Erythroblast (primary cell): ENCODE measurements at regions not wholly inside any gene's neighbourhood (a gene's known extent, or its start where the extent isn't known, plus 50 kb on each side); places are given as distances from the start of the nearest gene placed in this dataset.

Experiments used
- DNase-seq, 2 experiments: peaks; one replicate each; lab custom pipeline; 2025; lab: John Stamatoyannopoulos, UW
- GATA1 ChIP-seq: IDR thresholded peaks from 2 replicates; pipeline ENCODE4 v1.6.1; 2011; ENCODE audit warnings: low read depth, mild to moderate bottlenecking, control low read depth, low read length, moderate library complexity
- POLR2A ChIP-seq: IDR thresholded peaks from 2 replicates; pipeline ENCODE4 v1.6.1; 2011; ENCODE audit warnings: mild to moderate bottlenecking, low read length

DNA sequence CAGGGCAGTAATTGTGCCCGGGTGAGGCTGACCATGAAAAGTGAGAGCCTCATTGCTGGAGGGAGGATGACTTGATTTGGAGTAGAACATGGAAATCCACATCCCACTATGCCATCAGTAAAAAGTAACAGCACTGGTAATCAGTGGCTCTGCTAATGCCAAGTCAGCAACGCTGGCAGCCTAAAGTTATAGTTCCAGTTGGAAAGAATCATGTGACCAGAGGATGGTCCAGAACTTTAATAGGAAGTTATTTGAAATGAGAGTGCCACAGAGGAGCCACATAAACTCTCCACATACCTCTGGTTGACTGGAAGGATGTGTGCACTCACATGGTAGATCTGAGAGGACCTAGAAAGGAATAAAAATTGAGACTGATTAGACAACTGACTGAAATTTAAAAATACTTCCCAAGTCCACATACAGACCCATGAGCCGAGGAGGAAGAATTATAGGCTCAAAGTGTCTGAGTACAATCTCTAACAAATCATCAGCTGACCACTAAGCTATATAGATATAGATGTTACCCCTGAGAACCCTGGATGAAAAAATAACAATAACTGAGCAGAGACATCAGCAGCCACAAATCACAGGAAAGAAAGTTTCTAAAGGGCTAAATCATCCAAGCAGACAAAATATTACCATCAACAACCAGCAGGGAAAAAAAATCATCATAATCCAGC lies 346.8 kb downstream of the STK39 start:
- no peak for DNase-seq
- TF ChIP-seq GATA1, result no peak
- no peak for TF ChIP-seq POLR2A

DNA sequence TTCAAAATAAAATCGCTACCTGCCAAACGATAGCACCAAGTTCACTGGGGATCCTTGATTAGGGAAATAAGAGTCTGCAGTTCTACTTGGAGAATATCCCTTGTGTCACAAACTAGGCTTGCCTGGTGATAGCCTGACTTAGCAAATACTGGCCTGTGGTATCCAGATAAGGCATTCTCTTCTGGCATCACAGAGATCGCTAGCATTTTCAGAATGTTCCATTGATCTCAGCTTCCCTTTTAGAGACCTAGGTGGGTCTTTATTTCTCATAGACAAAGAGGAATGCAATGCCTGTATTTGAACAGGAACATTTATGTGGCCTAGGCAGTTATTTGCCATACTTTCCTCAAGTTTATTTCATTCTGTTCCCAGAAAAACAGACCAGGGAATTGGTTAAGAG lies 349.1 kb downstream of the STK39 start:
- TF ChIP-seq GATA1 (no peak), POLR2A (no peak)
- no peak for DNase-seq

DNA sequence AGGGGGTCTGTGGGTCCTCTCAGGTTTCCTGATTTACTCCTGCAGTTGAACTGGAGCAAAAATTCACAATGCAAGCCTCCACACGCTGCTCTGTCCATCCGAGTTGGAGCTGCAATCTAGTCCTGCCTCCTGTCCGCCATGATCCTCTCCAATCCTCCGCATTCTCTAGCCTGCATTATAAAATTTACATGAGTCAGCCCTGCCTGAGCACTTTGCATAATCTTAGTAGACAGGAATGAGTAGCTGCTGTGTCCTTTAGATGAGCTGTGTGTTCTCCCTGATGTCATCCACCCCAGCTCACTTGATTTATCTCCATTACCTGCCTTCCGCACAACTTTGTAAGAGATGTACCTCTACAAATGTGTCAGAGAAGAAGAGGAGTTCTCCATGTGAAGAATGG lies 355.6 kb downstream of the STK39 start:
- TF ChIP-seq POLR2A, result no peak
- no peak for TF ChIP-seq GATA1
- no peak for DNase-seq

DNA sequence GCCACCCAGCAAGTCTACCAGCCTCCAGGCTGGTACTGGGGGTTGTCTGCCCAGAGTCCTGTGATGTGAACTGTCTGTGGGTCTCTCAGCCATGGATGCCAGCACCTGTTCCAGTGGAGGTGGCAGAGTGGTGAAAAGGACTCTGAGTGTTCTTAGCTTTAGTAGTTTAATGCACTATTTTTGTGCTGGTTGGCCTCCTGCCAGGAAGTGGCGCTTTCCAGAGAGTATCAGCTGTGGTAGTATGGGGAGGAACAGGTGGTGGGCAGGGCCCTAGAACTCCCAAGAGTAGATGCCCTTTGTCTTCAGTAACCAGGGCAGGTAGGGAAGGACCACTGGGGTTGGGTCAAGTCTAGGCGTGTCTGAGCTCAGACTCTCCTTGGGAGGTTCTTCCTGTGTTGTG lies 356.7 kb downstream of the STK39 start:
- TF ChIP-seq POLR2A (no peak), GATA1 (no peak)
- no peak for DNase-seq

DNA sequence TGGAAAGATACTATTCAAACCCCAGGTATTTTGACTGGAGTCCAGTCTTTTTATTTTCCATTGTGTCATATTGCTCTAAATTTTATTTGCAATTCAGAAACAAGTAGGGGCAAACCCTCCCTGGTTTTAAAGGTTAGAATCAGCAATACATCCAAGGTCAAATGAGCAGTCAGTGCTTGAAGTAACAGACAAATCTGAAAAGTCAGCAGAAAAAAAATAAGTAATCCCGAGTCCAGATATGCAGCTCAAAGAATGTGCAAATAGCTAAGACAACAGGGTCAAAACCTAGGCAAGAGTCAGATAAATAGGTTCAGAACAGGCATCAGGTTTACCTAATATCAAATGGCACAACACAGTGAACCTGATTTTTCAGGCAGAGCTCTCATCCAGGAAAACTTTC lies 367.0 kb downstream of the STK39 start:
- no peak for DNase-seq
- TF ChIP-seq POLR2A (no peak), GATA1 (no peak)

DNA sequence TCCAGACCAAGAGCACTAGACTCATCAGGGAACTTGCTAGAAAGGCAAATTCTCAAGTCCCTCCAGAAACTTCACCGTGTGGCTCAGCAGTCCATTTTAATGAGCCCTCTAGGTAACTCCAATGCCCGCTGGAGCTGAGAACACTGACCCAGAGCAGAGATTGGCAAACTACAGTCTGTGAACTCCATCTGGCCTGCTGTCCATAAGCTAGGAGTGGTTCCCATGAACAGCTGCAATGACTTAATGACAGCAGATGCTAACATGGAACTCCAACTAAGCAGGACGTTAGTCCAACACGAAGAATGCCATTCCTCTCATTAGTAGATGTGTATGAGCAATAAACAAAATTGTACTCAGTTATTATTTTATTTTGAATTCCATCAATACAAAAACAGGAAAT lies 371.9 kb downstream of the STK39 start:
- no peak for DNase-seq
- TF ChIP-seq POLR2A (no peak), GATA1 (no peak)

DNA sequence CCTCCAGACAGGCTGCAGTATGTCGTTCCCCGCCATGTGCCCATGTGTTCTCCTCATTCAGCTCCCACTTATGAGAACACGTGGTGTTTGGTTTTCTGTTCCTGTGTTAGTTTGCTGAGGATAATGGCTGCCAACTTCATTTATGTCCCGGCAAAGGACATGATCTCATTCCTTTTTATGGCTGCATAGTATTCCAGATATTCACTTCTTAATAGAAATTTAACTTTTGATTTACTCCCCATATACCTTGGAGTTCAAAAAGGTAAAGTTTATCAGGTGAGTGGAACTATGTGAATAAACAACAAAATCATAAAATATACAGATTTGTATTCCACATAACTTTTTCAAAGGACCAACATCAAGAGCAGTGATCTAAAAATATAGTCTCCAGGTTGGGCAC lies 372.6 kb downstream of the STK39 start:
- no peak for DNase-seq
- TF ChIP-seq POLR2A, result no peak

DNA sequence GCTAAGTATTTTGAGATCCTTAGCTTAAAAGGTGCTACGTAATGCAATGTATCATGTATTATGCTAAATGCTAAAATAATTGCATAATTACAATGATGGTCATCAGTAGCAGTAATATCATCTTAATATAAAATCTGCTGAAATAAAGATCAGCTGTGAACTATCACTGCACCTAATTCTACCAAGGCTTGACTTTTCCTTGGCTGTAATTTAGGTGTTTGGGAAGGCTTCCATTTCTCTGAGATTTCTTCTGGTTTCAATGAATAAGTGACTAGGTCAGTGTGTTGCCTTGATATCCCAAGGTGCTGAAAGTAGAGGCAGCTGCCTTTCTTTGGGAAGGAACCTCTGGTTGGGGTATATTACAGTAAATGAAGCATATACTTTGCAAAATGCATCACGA lies 376.1 kb downstream of the STK39 start:
- DNase-seq, result no peak
- TF ChIP-seq GATA1 (no peak), POLR2A (no peak)

DNA sequence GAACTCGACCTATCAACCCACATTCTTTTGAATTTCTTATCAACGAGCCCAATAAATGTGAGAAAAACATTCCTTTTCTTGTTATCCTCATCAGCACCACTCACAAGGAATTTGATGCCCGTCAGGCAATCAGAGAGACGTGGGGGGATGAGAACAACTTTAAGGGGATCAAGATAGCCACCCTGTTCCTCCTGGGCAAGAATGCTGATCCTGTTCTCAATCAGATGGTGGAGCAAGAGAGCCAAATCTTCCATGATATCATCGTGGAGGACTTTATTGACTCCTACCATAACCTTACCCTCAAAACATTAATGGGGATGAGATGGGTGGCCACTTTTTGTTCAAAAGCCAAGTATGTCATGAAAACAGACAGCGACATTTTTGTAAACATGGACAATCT lies 378.2 kb downstream of the STK39 start:
- DNase-seq, result no peak
- TF ChIP-seq POLR2A, result no peak

DNA sequence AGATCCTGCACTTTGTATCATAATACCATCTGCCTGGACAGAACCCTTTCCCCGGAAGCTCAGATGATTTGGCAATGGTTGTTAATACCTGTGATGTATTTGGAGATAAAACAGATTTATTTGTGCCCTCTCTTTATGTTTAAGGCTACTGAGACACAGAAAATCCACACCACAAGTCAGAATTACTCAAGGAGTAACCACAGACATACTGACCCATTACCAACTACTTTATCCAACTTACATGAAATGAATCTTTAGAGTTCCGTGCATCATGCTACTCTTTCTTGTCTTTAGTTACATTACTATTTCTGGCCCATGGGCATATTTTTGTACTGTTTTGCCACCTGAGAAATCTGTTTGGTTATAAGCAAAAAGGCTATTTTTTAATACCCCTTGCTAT lies 384.0 kb downstream of the STK39 start:
- no peak for DNase-seq
- TF ChIP-seq GATA1 (no peak), POLR2A (no peak)

DNA sequence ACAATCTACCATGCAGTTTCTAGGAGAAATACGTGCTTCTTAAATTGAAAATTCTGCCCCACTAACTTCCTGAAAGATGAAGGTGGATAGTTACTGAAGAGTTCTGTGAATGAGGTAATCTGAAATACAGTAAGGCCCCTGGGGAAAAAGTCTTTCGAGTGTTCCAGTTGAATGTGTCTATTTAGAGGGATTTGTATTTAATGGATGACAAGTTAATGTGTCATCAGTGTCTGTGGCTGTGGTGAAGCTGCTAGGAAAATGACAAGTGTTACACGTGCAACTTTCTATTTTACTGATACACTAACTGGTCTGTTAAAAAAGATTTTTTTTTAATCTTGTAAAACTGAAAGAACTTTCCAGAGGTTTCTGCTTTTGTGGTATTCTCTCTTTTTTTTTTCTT lies 384.6 kb downstream of the STK39 start:
- no peak for DNase-seq
- TF ChIP-seq GATA1 (no peak), POLR2A (no peak)

DNA sequence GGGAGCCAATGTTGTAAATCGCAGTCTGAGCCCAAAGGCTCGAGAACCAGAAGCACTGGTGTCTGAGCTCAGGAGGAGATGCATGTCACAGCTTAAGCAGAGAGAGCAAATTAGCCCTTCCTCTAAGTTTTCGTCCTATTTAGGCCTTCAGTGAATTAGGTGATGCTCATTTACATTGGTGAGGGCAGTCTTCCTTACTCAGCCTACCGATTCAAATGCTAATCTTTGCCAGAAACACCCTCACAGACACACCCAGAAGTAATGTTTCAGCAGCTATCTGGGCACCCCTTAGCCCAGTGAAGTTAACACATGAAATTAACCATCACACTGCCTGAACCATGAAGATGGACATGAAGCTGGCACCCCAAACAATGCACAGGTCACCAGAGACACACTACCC lies 385.1 kb downstream of the STK39 start:
- TF ChIP-seq POLR2A (no peak), GATA1 (no peak)
- DNase-seq, result no peak

DNA sequence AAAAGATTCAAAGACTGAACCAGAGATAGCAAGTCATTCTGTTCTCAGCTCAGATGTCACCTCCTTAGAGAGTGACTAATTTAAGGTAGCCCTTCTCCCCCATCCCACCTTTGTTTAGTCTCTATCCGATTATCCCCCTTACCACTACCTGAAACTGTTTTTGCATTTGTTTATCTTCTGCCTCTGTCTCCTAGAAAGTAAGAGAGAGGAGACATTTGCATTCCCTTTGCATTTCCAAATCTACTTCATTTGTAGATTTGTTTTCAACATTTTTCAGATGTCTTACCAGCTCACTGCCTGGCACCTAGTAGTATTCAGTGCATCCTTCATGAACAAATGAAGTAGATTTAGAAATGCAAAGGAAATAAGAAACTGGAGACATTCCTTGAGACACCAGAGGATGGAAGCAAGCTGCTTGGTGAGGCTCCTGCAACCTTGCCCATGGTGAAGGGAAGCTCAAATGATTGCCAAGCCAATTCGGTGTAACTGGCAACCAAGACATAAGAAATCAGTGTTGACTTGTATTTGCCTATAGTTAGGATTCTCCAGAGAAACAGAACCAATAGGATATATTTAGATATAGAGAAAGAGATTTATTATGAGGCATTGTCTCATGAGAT lies 385.7 kb downstream of the STK39 start:
- TF ChIP-seq GATA1 (no peak), POLR2A (no peak)
- DNase-seq, result no peak

DNA sequence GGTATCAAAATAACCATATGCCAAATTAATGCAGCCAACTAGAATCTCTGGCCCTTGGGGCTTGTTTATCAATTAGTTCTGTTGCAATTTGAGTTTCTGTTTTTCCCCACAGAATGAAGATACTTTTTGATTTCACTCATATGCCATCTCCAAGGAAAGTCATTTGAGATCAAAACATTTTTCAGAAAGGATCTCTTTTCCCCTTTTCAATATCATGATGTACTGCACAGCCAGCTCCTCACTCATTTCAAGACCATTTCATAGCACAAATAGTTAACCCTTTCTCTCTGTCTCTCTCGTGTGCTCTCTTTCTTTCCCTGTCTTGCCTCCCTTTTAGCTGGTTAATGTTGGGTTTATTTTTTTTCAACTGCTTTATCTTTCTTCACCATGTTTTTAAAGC lies 387.3 kb downstream of the STK39 start:
- no peak for TF ChIP-seq POLR2A
- no peak for TF ChIP-seq GATA1
- DNase-seq, result no peak

DNA sequence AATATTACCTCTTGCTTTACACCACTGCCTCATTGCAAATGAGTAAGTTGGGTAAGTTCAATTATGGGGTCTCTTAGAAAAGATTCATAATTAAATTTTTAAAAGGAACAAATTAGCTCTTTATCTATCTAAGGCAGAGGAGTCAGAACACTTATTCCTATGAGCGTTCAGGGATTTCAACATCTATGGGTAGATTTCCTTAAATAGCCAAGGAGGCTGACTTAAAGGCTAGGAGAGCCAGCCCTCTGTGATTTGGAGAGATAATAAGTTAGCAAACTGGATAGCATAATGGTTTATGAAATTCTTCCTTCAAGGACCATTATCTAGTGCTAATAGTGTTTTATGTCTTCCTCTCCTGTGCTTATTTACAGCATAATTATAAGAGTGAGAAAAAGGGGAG lies 387.7 kb downstream of the STK39 start:
- no peak for TF ChIP-seq POLR2A
- TF ChIP-seq GATA1, result no peak
- DNase-seq, result no peak
